Hepatocyte (in vitro differentiated cells): ENCODE measurements at regions not wholly inside any gene's neighbourhood (a gene's known extent, or its start where the extent isn't known, plus 50 kb on each side); places are given as distances from the start of the nearest gene placed in this dataset.

ENCODE experiments used
- DNase-seq: peaks from one replicate; pipeline ENCODE4 v3.0.0-alpha.2; 2016; ENCODE audit warnings: low spot score
- H2AFZ ChIP-seq: fragments of 200-600 bp; sonication (generic); 2 replicates; pipeline ENCODE4 v1.6.0; 2016; ENCODE audit warnings: antibody characterized with exemption, mild to moderate bottlenecking
- H3K27ac ChIP-seq: fragments of 200-600 bp; sonication (generic); 2 replicates; pipeline ENCODE4 v1.5.1; 2016; ENCODE audit warnings: mild to moderate bottlenecking
- H3K27me3 ChIP-seq: fragments of 200-600 bp; sonication (generic); 2 replicates; pipeline ENCODE4 v1.6.1; 2016
- H3K36me3 ChIP-seq: fragments of 200-600 bp; sonication (generic); replicated peaks from 2 replicates; pipeline ENCODE4 v1.5.1; 2016; ENCODE audit warnings: low read depth; ENCODE audit not compliant: insufficient read depth
- H3K4me1 ChIP-seq: fragments of 200-600 bp; sonication (generic); 2 replicates; pipeline ENCODE4 v1.5.1; 2016; ENCODE audit warnings: mild to moderate bottlenecking, moderate library complexity; ENCODE audit not compliant: insufficient read depth
- H3K4me2 ChIP-seq: fragments of 200-600 bp; sonication (generic); 2 replicates; pipeline ENCODE4 v1.6.0; 2016
- H3K4me3 ChIP-seq: fragments of 200-600 bp; sonication (generic); 2 replicates; pipeline ENCODE4 v1.5.1; 2016; ENCODE audit warnings: mild to moderate bottlenecking
- H3K79me2 ChIP-seq: fragments of 200-600 bp; sonication (generic); 2 replicates; pipeline ENCODE4 v1.6.0; 2017; ENCODE audit warnings: mild to moderate bottlenecking
- H3K9me2 ChIP-seq: fragments of 200-600 bp; sonication (generic); replicated peaks from 2 replicates; pipeline ENCODE4 v1.6.0; 2017; ENCODE audit warnings: mild to moderate bottlenecking; ENCODE audit not compliant: insufficient read depth
- H3K9me3 ChIP-seq: fragments of 200-600 bp; sonication (generic); 2 replicates; pipeline ENCODE4 v1.5.1; 2016; ENCODE audit warnings: low read depth, mild to moderate bottlenecking
- H4K20me1 ChIP-seq: fragments of 200-600 bp; sonication (generic); 2 replicates; pipeline ENCODE4 v1.6.0; 2016; ENCODE audit warnings: mild to moderate bottlenecking; ENCODE audit not compliant: insufficient read depth, poor library complexity, severe bottlenecking
- EZH2 ChIP-seq: fragments of 200-600 bp; sonication (generic); IDR thresholded peaks from 2 replicates; pipeline ENCODE4 v1.6.1; 2016; ENCODE audit warnings: antibody characterized with exemption, mild to moderate bottlenecking, borderline replicate concordance
- EZH2phosphoT487 ChIP-seq: fragments of 200-600 bp; sonication (generic); IDR thresholded peaks from one replicate; pipeline ENCODE4 v1.6.1; 2018; ENCODE audit warnings: antibody characterized with exemption, mild to moderate bottlenecking, low read depth, moderate library complexity; ENCODE audit not compliant: unreplicated experiment, severe bottlenecking
- WGBS: methylation state at CpG from one replicate; pipeline ENCODE4 v1.1.6; 2016; ENCODE audit warnings: low lambda C conversion rate; ENCODE audit errors: missing lambda C conversion rate; 5-methylcytosine and 5-hydroxymethylcytosine counted together
- TF ChIP-seq, protein P1 (sequence below): fragments of 200-600 bp; sonication (generic); IDR thresholded peaks from 2 replicates; pipeline ENCODE4 v1.5.1; 2016; ENCODE audit warnings: antibody characterized with exemption, mild to moderate bottlenecking; ENCODE audit not compliant: poor library complexity

DNA sequence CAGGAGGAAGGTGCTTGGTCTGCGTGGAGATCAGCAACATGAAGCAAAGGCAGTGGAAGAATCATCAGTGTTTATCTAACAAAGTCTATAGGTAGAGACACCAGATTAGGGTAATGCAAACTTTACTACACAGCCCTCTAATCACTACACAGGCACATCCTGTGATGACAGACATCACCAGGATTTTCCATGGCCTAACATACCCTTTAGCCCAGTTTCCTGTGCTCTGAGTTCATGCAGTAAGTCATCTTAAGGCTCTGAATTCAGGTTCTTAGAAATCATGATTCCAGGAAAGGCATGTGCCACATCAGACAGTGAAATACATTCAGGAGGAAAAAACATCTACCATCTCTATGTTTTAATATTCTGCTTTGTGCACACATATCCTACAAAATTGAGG, 708.5 kb upstream of the SLC8A1 start:
- Histone ChIP-seq H3K36me3 (no peaks in the 10 kb centered on the region), H3K79me2 (no peaks in the 10 kb centered on the region), H3K4me1 (no peaks in the 10 kb centered on the region), H3K27ac (no peak overlapping the region), H3K9me2 (no peaks in the 10 kb centered on the region), H3K4me2 (no peak overlapping the region), H3K9me3 (no peaks in the 10 kb centered on the region), H4K20me1 (no peaks in the 10 kb centered on the region), H2AFZ (no peak overlapping the region), H3K27me3 (no peaks in the 10 kb centered on the region), H3K4me3 (no peak overlapping the region)
- no peak for TF ChIP-seq EZH2
- TF ChIP-seq, protein P1, sequence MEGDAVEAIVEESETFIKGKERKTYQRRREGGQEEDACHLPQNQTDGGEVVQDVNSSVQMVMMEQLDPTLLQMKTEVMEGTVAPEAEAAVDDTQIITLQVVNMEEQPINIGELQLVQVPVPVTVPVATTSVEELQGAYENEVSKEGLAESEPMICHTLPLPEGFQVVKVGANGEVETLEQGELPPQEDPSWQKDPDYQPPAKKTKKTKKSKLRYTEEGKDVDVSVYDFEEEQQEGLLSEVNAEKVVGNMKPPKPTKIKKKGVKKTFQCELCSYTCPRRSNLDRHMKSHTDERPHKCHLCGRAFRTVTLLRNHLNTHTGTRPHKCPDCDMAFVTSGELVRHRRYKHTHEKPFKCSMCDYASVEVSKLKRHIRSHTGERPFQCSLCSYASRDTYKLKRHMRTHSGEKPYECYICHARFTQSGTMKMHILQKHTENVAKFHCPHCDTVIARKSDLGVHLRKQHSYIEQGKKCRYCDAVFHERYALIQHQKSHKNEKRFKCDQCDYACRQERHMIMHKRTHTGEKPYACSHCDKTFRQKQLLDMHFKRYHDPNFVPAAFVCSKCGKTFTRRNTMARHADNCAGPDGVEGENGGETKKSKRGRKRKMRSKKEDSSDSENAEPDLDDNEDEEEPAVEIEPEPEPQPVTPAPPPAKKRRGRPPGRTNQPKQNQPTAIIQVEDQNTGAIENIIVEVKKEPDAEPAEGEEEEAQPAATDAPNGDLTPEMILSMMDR: no peak
- TF ChIP-seq EZH2phosphoT487: no peak
- 40% methylated on average over 1 of the region's 1 CpG for WGBS
- peak; percentile 8 for DNase-seq

DNA sequence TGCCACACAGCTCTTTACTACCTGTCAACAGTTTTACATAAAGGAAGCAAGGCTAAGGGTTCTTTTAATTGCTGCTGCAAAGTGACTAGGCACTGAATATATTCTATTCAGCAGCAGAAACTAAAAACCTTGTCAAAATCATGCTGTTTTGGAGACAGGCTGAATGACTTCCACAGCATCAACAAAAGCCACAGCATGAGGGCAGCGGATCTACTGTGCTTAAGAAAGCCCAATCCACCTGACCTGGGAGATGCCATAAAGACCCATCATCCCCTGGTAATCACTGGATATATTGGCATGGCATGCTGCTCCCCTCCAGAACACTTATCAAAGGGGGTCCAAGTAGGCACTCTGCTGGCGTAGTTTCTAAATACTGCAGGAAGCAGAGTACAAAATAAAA, 715.1 kb upstream of the SLC8A1 start:
- no peak overlapping the region for H2AFZ ChIP-seq
- WGBS: 87% methylated on average over 2 of the region's 2 CpGs
- no peaks in the 10 kb centered on the region for H3K9me3 ChIP-seq
- H3K79me2 ChIP-seq: no peaks in the 10 kb centered on the region
- no peaks in the 10 kb centered on the region for H3K4me1 ChIP-seq
- no peaks in the 10 kb centered on the region for H4K20me1 ChIP-seq
- H3K36me3 ChIP-seq: no peaks in the 10 kb centered on the region
- no peaks in the 10 kb centered on the region for H3K9me2 ChIP-seq
- no peak overlapping the region for H3K27ac ChIP-seq
- TF ChIP-seq EZH2phosphoT487 (no peak), EZH2 (no peak)
- TF ChIP-seq, protein P1: no peak
- no peak for DNase-seq
- no peak overlapping the region for H3K4me3 ChIP-seq
- no peak overlapping the region for H3K4me2 ChIP-seq
- H3K27me3 ChIP-seq: no peaks in the 10 kb centered on the region

DNA sequence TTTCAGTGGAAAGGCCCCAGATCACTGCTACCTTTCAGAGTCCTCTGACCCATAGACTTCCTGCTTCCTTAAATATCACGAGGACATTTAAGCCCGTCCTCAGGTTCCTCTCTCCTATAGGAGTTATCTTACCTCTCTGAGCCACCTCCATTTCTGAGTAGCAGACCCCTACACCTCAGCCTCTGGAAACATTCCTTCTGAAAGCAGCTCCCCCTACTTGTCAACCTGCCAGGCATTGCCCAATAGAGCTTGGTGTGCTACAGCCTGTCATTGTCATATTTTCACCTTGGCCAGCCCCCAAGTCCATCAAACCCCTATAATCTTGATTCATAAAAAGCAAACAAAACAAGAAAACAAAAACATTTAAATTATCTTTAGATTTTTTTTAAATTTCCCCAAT, 717.9 kb upstream of the SLC8A1 start:
- no peaks in the 10 kb centered on the region for H3K4me1 ChIP-seq
- H2AFZ ChIP-seq: no peak overlapping the region
- no peak overlapping the region for H3K4me3 ChIP-seq
- no peaks in the 10 kb centered on the region for H3K27me3 ChIP-seq
- no peaks in the 10 kb centered on the region for H3K9me3 ChIP-seq
- H3K9me2 ChIP-seq: no peaks in the 10 kb centered on the region
- no peaks in the 10 kb centered on the region for H3K79me2 ChIP-seq
- no peak overlapping the region for H3K27ac ChIP-seq
- WGBS: 89% methylated on average over 2 of the region's 2 CpGs
- DNase-seq: no peak
- H3K4me2 ChIP-seq: no peak overlapping the region
- TF ChIP-seq EZH2phosphoT487 (no peak), EZH2 (no peak)
- TF ChIP-seq, protein P1: no peak
- H3K36me3 ChIP-seq: no peaks in the 10 kb centered on the region
- H4K20me1 ChIP-seq: no peaks in the 10 kb centered on the region

DNA sequence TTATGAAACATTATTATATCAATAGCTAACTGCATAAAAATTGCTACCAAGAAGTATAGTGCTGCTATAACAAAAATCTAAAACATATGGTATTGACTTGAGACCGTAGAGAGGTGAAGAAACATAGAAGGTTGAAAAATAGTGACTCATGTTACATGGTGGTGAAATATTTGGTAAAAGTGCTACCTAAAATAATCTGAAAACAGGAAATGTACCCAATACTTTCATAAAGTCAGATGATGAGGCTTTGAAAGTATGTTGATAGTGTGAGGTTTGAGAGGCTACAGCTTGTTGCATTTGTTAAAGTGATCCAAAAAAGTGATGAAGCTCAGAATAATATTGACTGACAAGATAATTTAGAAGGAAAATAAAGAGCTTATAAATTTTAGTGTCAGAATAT, 718.7 kb upstream of the SLC8A1 start:
- Histone ChIP-seq H3K79me2 (no peaks in the 10 kb centered on the region), H3K4me3 (no peak overlapping the region), H3K27ac (no peak overlapping the region), H3K4me2 (no peak overlapping the region), H3K9me2 (no peaks in the 10 kb centered on the region), H4K20me1 (no peaks in the 10 kb centered on the region), H3K9me3 (no peaks in the 10 kb centered on the region), H3K4me1 (no peaks in the 10 kb centered on the region), H2AFZ (no peak overlapping the region), H3K36me3 (no peaks in the 10 kb centered on the region), H3K27me3 (no peaks in the 10 kb centered on the region)
- 80% methylated on average over 1 of the region's 1 CpG for WGBS
- TF ChIP-seq, protein P1: no peak
- no peak for TF ChIP-seq EZH2
- TF ChIP-seq EZH2phosphoT487: no peak
- DNase-seq: no peak
